HepG2 (cell line): ENCODE measurements at regions not wholly inside any gene's neighbourhood (a gene's known extent, or its start where the extent isn't known, plus 50 kb on each side); places are given as distances from the start of the nearest gene placed in this dataset.

Source experiments
- EZH2 ChIP-seq: conservative IDR thresholded peaks from 2 replicates; pipeline ENCODE4 v1.6.1; 2012; ENCODE audit warnings: mild to moderate bottlenecking, low read depth, low read length, moderate library complexity
- KLF13 ChIP-seq: sonication (generic); formaldehyde crosslinking; IDR thresholded peaks from 2 replicates; pipeline ENCODE4 v1.4.0; 2020; ENCODE audit warnings: mild to moderate bottlenecking, missing genetic modification reagents
- MAF1 ChIP-seq: sonication (generic); formaldehyde crosslinking; IDR thresholded peaks from 2 replicates; pipeline ENCODE4 v1.5.0; 2020; ENCODE audit warnings: missing genetic modification reagents, borderline replicate concordance
- MYC ChIP-seq: sonication (generic); formaldehyde crosslinking; IDR thresholded peaks from 2 replicates; pipeline ENCODE4 v1.9.0; 2021; ENCODE audit warnings: missing genetic modification reagents, borderline replicate concordance
- POLR2A ChIP-seq, 2 experiments: IDR thresholded peaks; 2 replicates each; pipeline ENCODE4 v1.6.1; 2011; ENCODE audit warnings: low read depth in 2 of 2, low read length in 2 of 2, mild to moderate bottlenecking in 1 of 2, moderate library complexity in 1 of 2; ENCODE audit not compliant: insufficient read depth in 1 of 2
- POLR2AphosphoS5 ChIP-seq: IDR thresholded peaks from 2 replicates; pipeline ENCODE4 v1.6.1; 2012; ENCODE audit warnings: low read depth, low read length
- RFX1 ChIP-seq: fragments of 450-650 bp; IDR thresholded peaks from 2 replicates; pipeline ENCODE4 v1.6.1; 2017
- SRSF9 ChIP-seq: fragments of 200-400 bp; formaldehyde crosslinking; IDR thresholded peaks from 2 replicates; pipeline ENCODE4 v1.6.1; 2018; ENCODE audit warnings: borderline replicate concordance, mild to moderate bottlenecking, low read depth, low read length; ENCODE audit not compliant: insufficient read depth, poor library complexity, severe bottlenecking
- ZBTB33 ChIP-seq: sonication (generic); formaldehyde crosslinking; IDR thresholded peaks from 2 replicates; pipeline ENCODE4 v1.4.0; 2020; ENCODE audit warnings: missing genetic modification reagents
- ZNF629 ChIP-seq: sonication (generic); formaldehyde crosslinking; conservative IDR thresholded peaks from 2 replicates; pipeline ENCODE4 v1.5.0; 2020; ENCODE audit warnings: missing genetic modification reagents
- TF ChIP-seq, protein P1 (sequence below), 2 experiments: IDR thresholded peaks; 2 replicates each; pipeline ENCODE4 v1.6.1; 2011 to 2012; ENCODE audit warnings: low read length in 2 of 2, borderline replicate concordance in 1 of 2, low read depth in 1 of 2, mild to moderate bottlenecking in 1 of 2, moderate library complexity in 1 of 2

DNA sequence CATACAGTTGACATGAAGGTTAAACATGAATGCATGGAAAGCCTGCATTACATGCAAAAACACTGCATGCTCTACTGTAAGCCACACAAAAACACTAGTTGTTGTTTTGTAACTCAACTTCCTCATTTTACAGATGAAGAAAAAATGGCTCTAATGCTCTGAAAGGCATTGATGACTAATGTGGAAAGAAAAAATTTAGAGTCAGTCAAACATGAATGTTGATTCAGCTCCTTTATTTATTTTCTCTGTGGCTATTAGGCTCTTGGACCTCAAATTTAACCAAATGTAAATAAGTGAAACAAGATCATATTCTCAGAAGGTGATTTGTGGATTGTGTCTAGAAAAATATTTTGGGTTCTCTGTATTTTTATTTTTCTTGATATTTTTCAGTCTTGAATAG lies 336.7 kb upstream of the ZNF717 start:
- TF ChIP-seq POLR2A (IDR thresholded peaks at IDR 0.05; ENCODE audit: insufficient read depth in 1 of 2, low read depth in 2 of 2, low read length in 2 of 2) (no peak), MYC (CRISPR knock-in tag) (no peak), EZH2 (no peak), ZBTB33 (CRISPR knock-in tag) (no peak), SRSF9 (no peak), MAF1 (no peak), POLR2AphosphoS5 (no peak), KLF13 (CRISPR knock-in tag) (no peak), ZNF629 (CRISPR knock-in tag) (no peak), RFX1 (no peak)
- TF ChIP-seq, protein P1, sequence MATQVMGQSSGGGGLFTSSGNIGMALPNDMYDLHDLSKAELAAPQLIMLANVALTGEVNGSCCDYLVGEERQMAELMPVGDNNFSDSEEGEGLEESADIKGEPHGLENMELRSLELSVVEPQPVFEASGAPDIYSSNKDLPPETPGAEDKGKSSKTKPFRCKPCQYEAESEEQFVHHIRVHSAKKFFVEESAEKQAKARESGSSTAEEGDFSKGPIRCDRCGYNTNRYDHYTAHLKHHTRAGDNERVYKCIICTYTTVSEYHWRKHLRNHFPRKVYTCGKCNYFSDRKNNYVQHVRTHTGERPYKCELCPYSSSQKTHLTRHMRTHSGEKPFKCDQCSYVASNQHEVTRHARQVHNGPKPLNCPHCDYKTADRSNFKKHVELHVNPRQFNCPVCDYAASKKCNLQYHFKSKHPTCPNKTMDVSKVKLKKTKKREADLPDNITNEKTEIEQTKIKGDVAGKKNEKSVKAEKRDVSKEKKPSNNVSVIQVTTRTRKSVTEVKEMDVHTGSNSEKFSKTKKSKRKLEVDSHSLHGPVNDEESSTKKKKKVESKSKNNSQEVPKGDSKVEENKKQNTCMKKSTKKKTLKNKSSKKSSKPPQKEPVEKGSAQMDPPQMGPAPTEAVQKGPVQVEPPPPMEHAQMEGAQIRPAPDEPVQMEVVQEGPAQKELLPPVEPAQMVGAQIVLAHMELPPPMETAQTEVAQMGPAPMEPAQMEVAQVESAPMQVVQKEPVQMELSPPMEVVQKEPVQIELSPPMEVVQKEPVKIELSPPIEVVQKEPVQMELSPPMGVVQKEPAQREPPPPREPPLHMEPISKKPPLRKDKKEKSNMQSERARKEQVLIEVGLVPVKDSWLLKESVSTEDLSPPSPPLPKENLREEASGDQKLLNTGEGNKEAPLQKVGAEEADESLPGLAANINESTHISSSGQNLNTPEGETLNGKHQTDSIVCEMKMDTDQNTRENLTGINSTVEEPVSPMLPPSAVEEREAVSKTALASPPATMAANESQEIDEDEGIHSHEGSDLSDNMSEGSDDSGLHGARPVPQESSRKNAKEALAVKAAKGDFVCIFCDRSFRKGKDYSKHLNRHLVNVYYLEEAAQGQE (IDR thresholded peaks at IDR 0.05; ENCODE audit: borderline replicate concordance in 1 of 2, low read depth in 1 of 2, low read length in 2 of 2), result no peak
